Activated B cell treated with CpG ODN at 0.5 μM for 24 hours (primary cell): ENCODE measurements at regions not wholly inside any gene's neighbourhood (a gene's known extent, or its start where the extent isn't known, plus 50 kb on each side); places are given as distances from the start of the nearest gene placed in this dataset.

Experiments
- ATAC-seq: fragments of 200-7000 bp; cut with Tn5 transposase; one replicate; pipeline ENCODE4 v1.10.0; 2021; ENCODE audit warnings: low read depth, mild to moderate bottlenecking, moderate library complexity
- CTCF ChIA-PET: fragments of 350-600 bp; sonication (Branson Sonifier 250); formaldehyde crosslinking; loops from one replicate; lab custom pipeline; 2021; ENCODE audit warnings: antibody characterized with exemption; lab: Charles Lee
- POLR2A ChIA-PET: fragments of 350-600 bp; sonication (Branson Sonifier 250); formaldehyde crosslinking; loops from one replicate; lab custom pipeline; 2021; ENCODE audit warnings: antibody characterized with exemption; lab: Charles Lee
- DNase-seq: peaks from one replicate; pipeline ENCODE4 v3.0.0; 2022
- H3K27ac Mint-ChIP-seq: one replicate; pipeline ENCODE4 v1.8.0; 2020; ENCODE audit warnings: mixed read lengths
- H3K27me3 Mint-ChIP-seq: one replicate; pipeline ENCODE4 v1.8.0; 2021; ENCODE audit warnings: mixed read lengths
- H3K36me3 Mint-ChIP-seq: one replicate; pipeline ENCODE4 v1.8.0; 2021; ENCODE audit warnings: low read depth, mixed read lengths
- H3K4me1 Mint-ChIP-seq: one replicate; pipeline ENCODE4 v1.8.0; 2021; ENCODE audit warnings: mixed read lengths
- H3K4me3 Mint-ChIP-seq: one replicate; pipeline ENCODE4 v1.8.0; 2020; ENCODE audit warnings: mild to moderate bottlenecking, mixed read lengths
- H3K9me3 Mint-ChIP-seq: one replicate; pipeline ENCODE4 v1.8.0; 2020; ENCODE audit warnings: mixed read lengths
- CTCF ChIP-seq: fragments of 200-600 bp; IDR thresholded peaks from one replicate; pipeline ENCODE4 v1.8.0; 2022; ENCODE audit warnings: antibody characterized with exemption, mild to moderate bottlenecking
- intact Hi-C: fragments of 100-400 bp; cut with micrococcal nuclease; formaldehyde crosslinking; loops from one replicate; pipeline ENCODE4 v1.15.1; 2024

GRCh38 chr14:58780185-58780584, 142.4 kb downstream of the DACT1 start:
- ATAC-seq = no peak
- Mint-ChIP-seq H3K9me3 (no peaks in the 10 kb centered on the region), H3K36me3 (no peaks in the 10 kb centered on the region), H3K4me3 (no peak overlapping the region), H3K27me3 (no peaks in the 10 kb centered on the region), H3K27ac (no peak overlapping the region), H3K4me1 (no peaks in the 10 kb centered on the region)
- DNase-seq = no peak
- no peak for TF ChIP-seq CTCF
- CTCF ChIA-PET = no interaction called here
- POLR2A ChIA-PET = no interaction called here
- intact Hi-C loops = no loop called here

GRCh38 chr14:58780605-58781004, 142.8 kb downstream of the DACT1 start:
- no peaks in the 10 kb centered on the region for H3K27me3 Mint-ChIP-seq
- H3K4me1 Mint-ChIP-seq = no peaks in the 10 kb centered on the region
- H3K9me3 Mint-ChIP-seq = no peaks in the 10 kb centered on the region
- intact Hi-C loops = no loop called here
- no peak for ATAC-seq
- H3K36me3 Mint-ChIP-seq = no peaks in the 10 kb centered on the region
- H3K4me3 Mint-ChIP-seq = no peak overlapping the region
- H3K27ac Mint-ChIP-seq = no peak overlapping the region
- ChIA-PET POLR2A (no interaction called here), CTCF (no interaction called here)
- no peak for DNase-seq
- TF ChIP-seq CTCF = no peak

- ATAC-seq = no peak
- intact Hi-C loops = no loop called here
- no peaks in the 10 kb centered on the region for H3K27me3 Mint-ChIP-seq
- H3K4me3 Mint-ChIP-seq = no peak overlapping the region
- H3K27ac Mint-ChIP-seq = no peak overlapping the region
- H3K9me3 Mint-ChIP-seq = no peaks in the 10 kb centered on the region
- no peaks in the 10 kb centered on the region for H3K36me3 Mint-ChIP-seq
- ChIA-PET CTCF (no interaction called here), POLR2A (no interaction called here)
- DNase-seq = no peak
- no peaks in the 10 kb centered on the region for H3K4me1 Mint-ChIP-seq
- no peak for TF ChIP-seq CTCF
These were observed 144.2 kb downstream of the DACT1 start for GRCh38 chr14:58782011-58782410.

- H3K9me3 Mint-ChIP-seq = no peaks in the 10 kb centered on the region
- CTCF ChIA-PET = no interaction called here
- no peaks in the 10 kb centered on the region for H3K27me3 Mint-ChIP-seq
- DNase-seq (no peak), ATAC-seq (no peak)
- intact Hi-C loops = no loop called here
- H3K27ac Mint-ChIP-seq = no peak overlapping the region
- POLR2A ChIA-PET = no interaction called here
- no peak for TF ChIP-seq CTCF
- no peaks in the 10 kb centered on the region for H3K4me1 Mint-ChIP-seq
- H3K36me3 Mint-ChIP-seq = no peaks in the 10 kb centered on the region
- no peak overlapping the region for H3K4me3 Mint-ChIP-seq
These were observed 146.2 kb downstream of the DACT1 start for GRCh38 chr14:58783792-58784511.

GRCh38 chr14:58784931-58785330, 147.2 kb downstream of the DACT1 start:
- H3K27ac Mint-ChIP-seq = no peak overlapping the region
- POLR2A ChIA-PET = no interaction called here

More at GRCh38 chr14:58784931-58785330, 147.2 kb downstream of the DACT1 start:
- no peak for DNase-seq
- H3K4me1 Mint-ChIP-seq = no peaks in the 10 kb centered on the region
- CTCF ChIA-PET = no interaction called here
- H3K36me3 Mint-ChIP-seq = no peaks in the 10 kb centered on the region
- H3K4me3 Mint-ChIP-seq = no peak overlapping the region
- no peaks in the 10 kb centered on the region for H3K27me3 Mint-ChIP-seq
- H3K9me3 Mint-ChIP-seq = no peaks in the 10 kb centered on the region
- TF ChIP-seq CTCF = no peak
- intact Hi-C loops = no loop called here
- no peak for ATAC-seq
